ENCODE measurements at regions not wholly inside any gene's neighbourhood (a gene's known extent, or its start where the extent isn't known, plus 50 kb on each side); places are given as distances from the start of the nearest gene placed in this dataset.

DNA sequence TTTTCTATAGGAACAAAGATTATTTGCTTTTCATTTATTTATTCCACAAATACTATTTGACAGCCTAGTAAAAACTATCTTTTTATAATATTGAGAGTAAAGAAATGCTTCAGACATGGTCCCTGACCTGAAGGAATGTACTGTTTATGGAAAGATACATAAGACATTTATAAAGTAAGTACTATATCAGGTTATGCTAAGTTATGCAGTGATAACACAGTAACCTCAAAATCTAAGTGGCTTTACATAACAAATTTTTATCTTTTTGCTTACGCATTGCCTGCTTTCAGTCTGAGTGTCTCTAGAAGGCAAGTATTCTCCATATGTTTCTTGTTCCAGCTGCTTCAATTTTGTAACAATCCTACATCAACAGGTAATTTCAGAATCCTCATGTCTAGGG, 694.0 kb downstream of the SQOR start:
- DNase-seq, result no peak

DNA sequence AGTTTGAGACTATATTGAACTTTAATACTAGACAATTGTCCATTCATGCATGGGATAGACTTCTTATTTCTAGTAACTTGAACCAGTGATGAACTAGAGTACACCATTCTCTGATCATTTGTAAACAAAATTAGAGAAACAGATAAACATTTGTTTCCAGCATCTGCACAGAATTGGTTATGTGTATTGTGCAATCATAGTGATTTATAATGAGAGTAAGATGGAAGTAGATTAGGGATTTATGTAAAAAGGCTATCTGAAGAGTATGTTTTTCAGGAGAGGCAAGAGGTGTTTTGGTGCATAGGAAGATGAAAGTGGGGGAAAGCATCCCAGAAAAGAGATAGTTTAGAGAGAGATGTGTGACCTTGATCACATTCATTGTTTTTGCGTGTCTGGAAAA, 695.0 kb downstream of the SQOR start:
- DNase-seq, result no peak

DNA sequence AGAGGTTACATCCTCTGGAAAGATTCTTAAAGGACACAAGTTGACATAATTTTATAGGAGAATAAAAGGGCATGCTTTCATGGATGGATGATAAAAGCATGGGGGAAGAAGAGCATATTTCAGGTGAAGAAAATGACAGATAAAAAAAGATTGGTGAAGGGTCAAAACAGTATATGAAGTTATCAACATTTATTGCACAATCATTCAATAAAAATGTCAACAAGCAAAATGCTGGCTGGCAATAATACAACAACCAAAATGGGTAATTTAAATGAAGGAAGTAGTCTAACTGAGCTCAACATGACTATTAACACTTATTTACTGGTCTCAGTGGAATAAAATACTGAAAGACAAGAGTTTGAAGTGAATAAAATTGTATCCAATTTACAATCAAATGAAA, 696.7 kb downstream of the SQOR start:
- no peak for DNase-seq

DNA sequence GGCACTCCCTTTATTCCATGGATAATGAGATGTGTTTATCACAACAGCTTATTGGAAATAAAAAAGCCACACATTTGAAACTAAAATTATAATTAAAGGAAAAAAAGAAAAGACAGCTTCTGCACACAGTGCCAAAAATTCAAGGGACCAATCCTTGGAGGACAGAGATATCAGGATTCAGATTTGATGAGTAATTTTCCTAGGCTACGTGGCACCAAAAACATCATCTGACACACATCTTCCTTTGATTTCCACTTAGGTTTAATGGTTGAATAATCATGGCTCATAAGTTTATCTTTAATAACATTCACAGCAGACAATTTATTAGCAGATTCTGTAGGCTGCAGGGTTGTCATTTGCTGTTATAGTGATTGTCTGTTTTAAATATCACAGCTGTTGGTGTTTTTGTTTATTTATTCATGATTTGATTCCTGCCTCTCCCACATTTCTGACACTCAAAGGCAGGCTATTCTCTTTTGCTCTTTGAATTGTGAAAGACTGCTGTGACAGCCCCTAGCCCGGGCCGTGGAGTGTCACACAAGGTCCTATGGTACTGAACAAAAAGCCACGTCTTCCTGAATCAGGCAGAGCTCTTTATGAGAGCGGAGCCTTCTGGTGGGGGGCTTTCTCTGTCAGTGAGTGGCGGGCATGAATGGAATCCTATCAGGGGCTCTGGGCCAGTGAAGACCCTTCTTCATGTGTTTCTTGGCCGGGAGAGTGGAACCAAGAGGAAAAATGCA, 708.5 kb downstream of the SQOR start:
- DNase-seq, result no peak

DNA sequence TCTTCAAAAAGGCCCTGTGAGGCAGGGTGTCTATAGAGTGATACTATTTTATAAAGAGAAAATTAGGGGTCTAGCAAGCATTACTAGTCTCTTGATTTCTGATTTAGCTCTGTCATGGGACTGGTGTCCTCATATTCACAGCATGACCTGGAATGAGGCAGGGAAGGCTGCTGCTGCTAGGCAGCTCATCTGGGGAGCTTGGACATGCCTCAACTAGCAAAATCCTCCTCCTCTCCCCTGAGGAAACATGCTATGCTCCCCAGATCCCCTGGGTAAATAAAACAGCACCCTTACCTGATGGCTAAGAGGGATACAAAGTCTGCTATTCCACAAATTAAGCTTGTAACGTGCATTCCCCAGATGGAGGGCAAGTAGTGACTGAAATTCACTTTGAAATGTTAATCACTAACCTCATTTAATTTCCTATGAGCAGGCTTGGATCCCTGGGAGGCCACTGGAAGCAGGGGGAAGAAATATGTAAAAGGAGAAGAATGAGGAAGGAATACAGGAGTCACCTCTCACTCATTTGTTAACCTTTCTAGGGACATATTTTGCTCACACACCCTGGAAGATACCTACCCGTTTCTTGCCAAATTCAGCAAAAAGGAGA, 709.4 kb downstream of the SQOR start:
- no peak for DNase-seq

DNA sequence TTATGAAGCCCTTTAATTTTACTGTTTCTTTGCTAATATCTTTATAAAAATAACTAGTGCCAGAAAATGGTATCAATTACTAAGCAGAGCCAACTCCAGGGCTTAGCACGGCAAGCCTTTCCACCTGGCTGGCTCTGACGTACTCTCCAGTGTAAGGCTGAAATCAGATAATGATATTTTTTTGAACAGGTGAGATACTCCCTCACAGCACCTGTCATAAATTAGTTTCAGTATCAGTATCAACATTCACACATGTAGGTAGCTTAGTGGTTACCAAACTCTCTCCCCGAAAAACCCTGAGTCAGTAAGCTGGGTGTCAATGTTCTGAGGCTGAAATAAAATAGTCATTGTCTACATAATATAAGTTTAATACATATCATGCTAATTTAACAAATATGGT, 710.1 kb downstream of the SQOR start:
- DNase-seq, result no peak

DNA sequence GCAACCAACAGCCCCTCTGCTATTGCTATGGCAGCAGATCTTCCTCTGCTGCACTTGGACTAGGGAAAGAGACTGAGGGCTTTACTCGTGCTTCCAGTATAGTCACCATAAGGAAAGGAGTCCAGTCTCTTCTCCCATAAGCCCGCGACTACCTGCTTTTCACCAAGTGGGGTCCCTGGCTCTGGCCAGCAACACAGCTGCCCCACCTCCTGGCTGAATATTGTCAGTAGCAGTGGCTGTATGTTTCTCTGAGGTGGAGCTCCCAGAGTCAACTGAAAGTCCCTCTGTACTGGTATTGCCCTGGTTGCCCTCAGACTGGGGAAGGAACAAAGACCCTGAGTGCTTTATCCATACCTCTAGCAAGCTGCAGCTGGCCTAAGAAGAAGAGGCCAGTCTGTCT, 719.6 kb downstream of the SQOR start:
- DNase-seq, result no peak

DNA sequence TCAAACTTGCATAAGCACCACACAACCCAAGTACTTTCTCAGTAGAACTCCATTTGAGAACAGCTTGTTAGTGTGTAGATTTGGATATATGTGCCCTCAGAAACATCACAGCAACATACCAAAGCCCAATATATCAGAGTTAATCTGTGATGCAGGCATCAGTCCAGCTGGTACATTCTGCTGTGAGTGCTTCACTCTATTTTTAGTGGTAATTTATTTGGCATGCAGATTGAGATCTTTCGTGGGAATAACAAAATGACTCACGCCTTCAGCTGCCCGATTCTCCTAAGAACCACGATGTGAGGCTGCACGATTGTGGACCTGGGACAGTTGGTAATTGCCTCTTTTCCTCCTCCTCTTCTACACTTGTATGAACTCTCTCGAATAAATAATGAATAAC, 730.7 kb downstream of the SQOR start:
- no peak for DNase-seq

DNA sequence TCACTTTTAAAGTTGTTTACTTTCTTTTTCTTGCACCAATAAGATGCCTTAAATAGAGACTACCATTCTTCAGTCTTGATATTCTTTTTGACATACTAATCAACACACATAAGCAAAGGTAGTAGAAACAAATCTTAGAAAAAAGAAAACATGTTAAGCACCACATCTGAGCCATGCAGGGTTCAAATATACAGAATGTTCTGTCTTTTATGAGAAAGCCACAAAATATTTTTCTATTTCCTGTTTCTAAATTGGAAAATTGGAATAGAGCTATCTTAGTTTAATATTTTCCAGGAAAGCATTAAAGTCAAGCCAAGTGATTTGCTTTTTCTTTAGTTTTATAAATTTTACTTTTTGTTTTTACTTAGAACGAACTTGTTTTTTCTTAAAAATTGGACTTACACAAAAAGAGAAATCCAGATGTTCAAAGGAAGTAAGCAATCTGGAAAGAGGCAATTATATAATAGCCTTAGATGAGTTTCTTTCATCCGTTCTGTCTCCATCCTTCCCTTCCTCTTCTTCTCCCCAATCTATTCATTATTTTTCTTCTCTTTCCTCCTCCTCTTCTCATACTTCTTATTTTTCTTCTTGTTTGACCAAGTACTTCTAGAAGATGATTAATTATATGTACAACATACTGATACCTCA, 731.7 kb downstream of the SQOR start:
- no peak for DNase-seq

DNA sequence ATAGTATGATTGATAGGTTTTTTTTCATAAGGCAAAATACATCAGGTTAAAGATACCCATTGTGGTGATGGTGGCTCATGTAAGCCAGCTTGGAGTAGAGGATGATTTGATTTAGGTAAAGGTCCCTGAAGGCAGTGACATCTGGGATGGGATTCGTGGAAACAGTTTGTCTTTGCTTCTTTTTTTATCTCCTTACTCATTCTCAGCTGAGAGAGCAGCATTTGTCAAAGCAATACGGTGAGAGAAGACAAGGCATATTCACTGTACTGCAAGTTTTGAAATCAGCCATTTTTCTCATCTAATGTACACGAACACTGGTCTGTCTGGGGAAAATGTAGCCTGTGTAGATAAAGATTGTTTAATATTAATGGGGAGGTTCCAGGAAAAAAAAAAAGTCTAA, 749.1 kb downstream of the SQOR start:
- no peak for DNase-seq

DNA sequence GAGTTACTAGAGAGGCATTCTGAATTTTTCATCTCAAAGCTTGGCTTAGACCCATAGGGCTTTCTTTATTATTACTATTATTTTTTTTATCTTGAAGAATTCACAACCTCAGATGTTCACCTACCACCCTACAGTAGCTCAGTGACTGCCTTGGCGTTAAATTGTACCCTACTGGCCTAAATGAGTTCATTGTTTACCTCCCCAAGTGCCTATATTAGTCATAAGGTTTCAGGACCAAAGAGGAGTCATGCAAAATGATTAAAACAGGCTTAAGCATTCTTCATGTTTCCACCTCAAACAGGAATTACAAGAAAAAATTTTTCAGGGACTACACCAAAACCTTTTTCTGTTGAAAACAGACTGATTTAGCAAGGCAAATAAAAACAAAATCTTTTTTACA, 751.5 kb downstream of the SQOR start:
- no peak for DNase-seq

DNA sequence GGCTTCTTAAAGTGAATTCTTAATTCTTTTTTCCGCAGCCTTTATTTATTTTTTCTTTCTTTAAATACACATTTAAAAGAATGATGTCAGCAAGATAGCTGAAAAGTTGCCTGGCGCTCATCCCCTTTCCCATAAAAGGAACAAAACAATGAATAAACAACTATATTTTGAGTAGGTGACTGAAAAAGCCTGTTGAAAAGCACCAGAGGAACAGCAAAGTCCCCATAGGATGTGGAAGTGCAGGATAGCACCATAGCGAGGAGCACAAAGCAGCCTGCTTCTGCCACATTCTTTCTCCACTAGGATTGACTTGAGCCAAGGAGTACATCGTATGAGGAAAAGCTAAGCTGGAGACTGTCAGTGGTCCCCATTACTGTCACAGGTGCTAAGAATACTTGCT, 754.9 kb downstream of the SQOR start:
- no peak for DNase-seq

DNA sequence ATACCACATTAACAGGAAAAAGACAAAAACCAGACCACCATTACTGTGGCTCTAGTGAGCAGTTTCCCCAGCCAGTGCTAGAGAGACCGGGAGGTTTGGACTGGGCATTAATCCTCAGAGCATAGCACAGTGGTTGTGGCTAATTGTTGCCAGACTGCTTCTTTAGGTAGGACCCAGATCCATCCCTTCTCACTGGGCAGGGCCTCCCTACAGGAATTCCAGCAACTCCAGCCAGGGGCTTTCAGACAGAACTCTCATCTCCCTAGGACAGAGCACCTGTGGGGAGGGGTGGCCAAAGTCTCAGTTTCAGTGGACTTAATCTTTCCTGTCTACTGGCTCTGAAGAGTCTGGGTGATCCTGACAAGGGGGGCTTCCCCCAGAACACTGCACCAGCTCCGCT, 759.6 kb downstream of the SQOR start:
- DNase-seq, result no peak

DNA sequence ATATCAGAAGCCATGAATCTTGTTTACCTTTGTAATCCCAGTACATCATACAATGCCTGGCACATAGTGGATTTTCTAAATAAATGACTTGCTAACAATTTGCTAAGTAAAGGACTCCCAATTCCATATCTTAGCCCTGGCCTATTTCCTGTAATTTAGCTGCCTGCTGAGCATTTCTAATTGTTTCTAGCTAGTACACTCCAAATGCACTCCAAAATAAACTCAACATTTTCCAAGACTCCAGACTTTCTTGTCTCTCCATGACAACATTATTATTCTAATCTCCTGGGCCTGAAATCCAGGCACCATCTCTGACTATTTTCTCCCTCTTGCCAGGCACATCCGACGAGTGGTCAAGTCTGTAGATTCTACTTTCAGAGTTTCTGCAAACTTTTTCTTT, 773.5 kb downstream of the SQOR start:
- DNase-seq, result no peak

DNA sequence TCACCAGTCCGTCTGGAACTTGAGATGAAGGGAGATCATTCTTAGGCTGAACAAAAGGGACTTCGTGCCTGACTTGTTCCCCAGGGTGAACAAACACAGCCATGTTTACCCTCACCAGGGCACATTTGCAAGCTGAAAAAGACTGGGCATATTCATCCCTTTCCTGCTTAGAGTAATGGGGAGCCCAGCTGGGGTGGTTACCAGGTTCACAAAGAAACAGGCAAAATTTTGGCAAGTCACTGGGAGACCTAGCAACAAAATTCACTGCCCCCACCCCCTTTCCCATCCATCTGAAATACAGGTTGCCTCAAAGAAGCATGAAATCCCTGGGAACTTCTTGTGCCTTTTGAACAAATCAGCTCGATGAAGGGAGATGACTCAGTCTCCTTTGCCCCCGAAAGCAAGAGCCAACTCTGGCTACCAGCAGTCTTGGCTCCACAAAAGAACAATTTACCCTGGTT, 775.0 kb downstream of the SQOR start:
- DNase-seq, result peak; percentile 18

DNA sequence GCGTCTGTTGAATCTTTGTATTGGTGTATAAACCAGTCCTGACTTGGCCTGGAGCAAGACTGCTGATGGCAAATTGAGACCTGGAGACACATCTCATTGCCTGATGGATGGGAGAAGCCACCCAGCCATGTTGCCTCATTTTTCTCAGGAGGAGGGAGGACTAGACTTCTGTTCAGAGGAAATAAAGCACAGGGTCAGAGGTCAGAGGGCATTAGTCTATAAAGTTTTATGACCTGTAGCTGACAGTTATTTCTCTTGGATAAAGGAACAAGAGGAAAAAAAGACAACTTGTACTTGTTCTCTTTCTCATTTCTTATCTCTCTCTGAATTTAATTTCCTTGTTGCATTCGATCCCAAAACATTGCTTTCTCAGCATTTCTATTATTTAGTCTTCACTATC, 775.9 kb downstream of the SQOR start:
- no peak for DNase-seq

DNA sequence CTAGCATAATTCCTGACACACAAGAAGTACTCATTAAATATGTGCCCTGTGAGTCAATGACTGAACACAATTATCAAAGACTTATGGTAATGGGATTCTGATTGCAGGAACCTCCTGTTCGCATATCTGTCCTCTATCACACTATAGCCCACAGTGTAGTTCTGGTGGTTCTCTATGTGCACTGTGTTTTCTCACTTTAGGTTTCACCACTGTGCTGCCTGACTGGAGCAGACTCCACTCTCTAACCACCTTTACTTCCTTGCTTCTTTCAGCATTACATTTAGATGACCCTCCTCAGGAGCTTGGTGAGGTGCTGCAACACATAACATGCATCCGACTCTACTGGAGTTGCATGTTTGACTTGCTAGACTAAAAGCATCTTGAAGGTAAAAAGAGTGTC, 777.1 kb downstream of the SQOR start:
- no peak for DNase-seq

DNA sequence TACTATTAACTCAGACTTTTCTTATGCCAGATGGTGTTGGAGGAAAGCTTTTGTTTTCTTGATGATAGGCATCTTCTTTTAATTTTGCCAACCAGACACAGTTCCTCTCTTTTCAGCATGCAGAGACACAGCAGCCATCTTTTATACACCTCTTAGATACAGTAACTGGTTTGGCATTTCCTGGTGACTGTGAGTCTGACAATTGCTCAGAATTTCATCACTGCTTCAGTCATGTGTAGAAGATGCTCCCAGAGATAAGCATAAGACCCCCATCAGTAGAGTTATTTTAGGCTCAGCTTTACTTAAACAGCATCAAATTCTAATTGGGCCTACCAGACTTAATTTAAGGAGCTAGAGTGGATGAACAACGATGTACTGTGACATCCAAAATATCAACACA, 779.0 kb downstream of the SQOR start:
- DNase-seq, result no peak

DNA sequence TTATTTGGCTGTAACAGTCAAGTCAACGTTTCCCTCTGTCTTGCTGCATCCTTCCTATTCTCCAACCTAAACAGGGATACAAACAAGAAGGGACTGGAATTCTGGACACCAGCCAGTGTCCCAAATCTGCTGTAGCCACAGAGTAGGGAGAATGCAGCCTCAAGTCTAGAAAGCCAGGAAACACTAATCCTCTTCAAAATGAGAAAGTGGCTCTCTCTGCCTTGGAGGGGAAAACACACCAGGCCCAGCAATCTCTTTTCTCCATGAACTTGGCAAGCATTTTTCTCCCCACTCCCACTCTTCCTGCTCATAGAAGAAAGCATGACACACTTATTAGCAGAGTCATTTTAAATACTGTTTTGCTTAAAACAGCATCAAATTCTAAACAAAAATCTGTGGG, 781.7 kb downstream of the SQOR start:
- DNase-seq, result no peak

DNA sequence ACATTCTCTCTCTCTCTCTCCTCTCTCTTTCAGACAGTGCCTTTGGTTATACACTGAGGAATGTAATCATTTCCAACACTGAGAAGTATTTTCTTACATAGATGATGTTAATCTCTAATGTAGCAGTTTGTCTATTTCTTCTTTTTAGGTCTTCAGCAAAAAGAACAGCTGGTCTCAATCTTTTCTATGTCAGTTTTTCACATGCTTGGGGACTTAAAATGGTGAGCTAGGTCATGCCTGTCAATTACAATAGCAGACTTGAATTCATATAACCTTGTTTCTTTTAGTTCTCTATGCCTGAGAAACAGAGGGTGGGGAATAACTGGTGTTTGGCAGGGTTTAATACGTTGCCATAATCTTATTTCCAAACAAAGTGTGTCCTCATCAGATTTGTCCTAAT, 786.2 kb downstream of the SQOR start:
- DNase-seq, result no peak

DNA sequence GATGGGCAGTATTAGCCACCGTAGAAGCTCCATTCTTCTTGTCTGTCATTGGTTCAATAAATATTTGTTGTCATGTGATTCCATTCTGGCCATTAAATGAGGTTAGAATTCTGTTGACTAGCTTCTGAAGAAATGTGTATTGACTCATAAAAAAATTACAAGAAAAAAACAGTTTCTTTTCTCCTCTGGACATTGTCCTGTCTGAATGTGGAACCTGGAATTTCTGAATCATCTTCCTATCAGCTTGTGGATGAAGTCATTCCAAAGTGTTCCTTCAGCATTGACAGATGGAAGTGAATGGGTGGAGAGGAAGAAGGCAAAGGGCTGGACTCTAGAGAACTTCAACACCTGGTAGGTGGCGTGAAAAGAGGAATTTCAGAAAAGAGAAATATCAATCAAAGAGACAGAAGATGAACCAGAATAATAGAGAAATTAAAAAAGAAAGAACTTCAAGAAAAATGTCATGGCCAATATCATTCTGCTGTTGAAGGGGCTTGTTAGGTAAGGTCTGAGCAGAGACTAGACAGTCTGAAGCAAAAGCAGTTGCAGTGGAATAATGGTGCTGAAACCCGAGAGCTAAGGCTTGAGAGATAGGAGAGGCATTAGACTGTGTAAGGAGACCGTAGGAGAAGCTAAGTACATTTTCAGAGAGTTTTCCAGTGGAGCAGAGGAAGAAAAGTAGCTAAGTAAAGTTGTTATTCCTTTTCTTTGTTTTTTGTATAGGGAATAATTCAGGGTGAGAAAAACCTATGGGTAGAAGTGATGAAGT, 806.6 kb downstream of the SQOR start:
- DNase-seq, result no peak

DNA sequence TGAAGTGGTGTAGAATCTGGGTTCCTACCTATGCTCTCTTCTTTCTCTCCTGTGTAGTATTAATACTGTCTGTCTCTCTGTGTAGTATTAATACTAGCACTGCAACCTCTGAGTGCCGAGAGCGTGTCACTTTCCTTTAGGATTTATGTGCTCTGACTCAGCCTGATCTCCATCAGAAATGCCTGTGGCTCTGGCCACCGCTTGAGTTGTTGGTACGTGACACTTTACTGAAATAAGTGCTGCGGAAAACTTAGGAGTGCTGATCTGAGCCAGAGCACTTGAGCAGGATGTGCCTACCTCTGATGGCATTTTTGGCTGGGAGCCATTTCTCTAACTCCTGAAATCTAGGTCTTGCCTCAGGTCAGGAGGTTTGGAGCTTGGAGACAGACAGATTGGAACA, 807.4 kb downstream of the SQOR start:
- no peak for DNase-seq

DNA sequence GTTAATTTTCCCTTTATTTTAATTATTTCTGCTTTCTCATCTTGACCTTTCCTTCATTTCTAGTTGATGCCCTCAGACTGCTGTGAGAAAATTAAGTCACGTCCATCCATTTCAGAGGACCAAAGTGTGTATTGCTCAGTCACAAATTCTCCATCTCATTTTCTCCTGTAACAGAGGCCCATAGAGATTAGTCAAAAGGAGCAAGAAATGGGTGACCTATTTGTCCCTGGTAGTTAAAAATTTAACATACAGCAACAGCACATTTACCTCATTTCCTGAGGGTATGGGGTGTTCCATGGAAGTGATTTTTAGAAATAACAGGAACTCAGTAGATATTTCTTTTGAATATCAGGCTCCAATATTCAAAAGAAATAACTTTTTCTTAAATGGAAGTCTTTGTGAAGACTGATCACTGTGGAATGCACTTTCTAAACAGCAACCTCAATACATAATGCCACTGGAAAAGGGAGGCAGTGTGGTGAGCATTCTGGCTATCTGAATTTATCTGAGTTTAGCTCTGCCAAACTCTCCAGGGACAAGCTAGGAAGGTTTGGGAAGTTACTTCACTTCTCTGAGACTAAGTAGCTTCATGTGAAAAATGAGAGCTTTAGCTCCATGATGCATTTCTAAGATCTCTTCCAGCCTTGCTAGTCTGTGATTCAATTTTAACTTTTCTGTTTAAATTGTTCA, 808.2 kb downstream of the SQOR start:
- DNase-seq, result no peak

Measured in NCI-H748 treated with DMSO at 0.1 percent for 48 hours (cell line).